GM23248 (cell line): ENCODE measurements at regions not wholly inside any gene's neighbourhood (a gene's known extent, or its start where the extent isn't known, plus 50 kb on each side); places are given as distances from the start of the nearest gene placed in this dataset.

ENCODE experiments used
- EZH2 ChIP-seq: fragments of 200-600 bp; sonication (generic); IDR thresholded peaks from 2 replicates; pipeline ENCODE4 v1.6.1; 2018; ENCODE audit warnings: antibody characterized with exemption, mild to moderate bottlenecking; ENCODE audit not compliant: insufficient read depth, poor library complexity, severe bottlenecking
- EZH2phosphoT487 ChIP-seq: fragments of 200-600 bp; sonication (generic); IDR thresholded peaks from 2 replicates; pipeline ENCODE4 v1.6.1; 2018; ENCODE audit warnings: antibody characterized with exemption, moderate library complexity, mild to moderate bottlenecking, low read depth; ENCODE audit not compliant: insufficient read depth

- TF ChIP-seq EZH2phosphoT487: no peak
- TF ChIP-seq EZH2: no peak
These were observed 187.1 kb downstream of the BMP7 start for GRCh38 chr20:57079031-57080005.
